T-cell (primary cell): ENCODE measurements at regions not wholly inside any gene's neighbourhood (a gene's known extent, or its start where the extent isn't known, plus 50 kb on each side); places are given as distances from the start of the nearest gene placed in this dataset.

Experiments used
- ATAC-seq, 4 experiments: fragments of 200-7000 bp in 3 of 4; fragments of 150-1000 bp in 1 of 4; cut with Tn5 transposase; replicated peaks in 1 of 4; 1 replicate in 3 of 4; 2 replicates in 1 of 4; pipeline ENCODE4 v1.10.0; 2021; ENCODE audit warnings: moderate library complexity in 3 of 4, mild to moderate bottlenecking in 2 of 4, moderate number of reproducible peaks in 1 of 4
- CTCF ChIA-PET, 2 donors: fragments of 300-600 bp; sonication (Branson Sonifier 250); formaldehyde crosslinking; loops; one replicate each; lab custom pipeline; 2022; ENCODE audit warnings: antibody characterized with exemption in 2 of 2; lab: Charles Lee
- POLR2A ChIA-PET, 2 donors: fragments of 300-600 bp; sonication (Branson Sonifier 250); formaldehyde crosslinking; loops; one replicate each; lab custom pipeline; 2022; ENCODE audit warnings: antibody characterized with exemption in 2 of 2; lab: Charles Lee
- DNase-seq, 35 experiments: peaks; one replicate each; pipeline versions ENCODE4 v3.0.0 to v3.0.0-alpha.2; 2013 to 2023
- H3K27ac ChIP-seq: one replicate; pipeline ENCODE4 v1.5.1; 2013; ENCODE audit warnings: low read length
- H3K27me3 ChIP-seq, 2 experiments: replicated peaks in 1 of 2; 1 replicate in 1 of 2; 2 replicates in 1 of 2; pipeline versions ENCODE4 v1.6.1 to v1.7.0; 2013; ENCODE audit warnings: low read length in 1 of 2, mixed read lengths in 1 of 2; ENCODE audit not compliant: control insufficient read depth in 2 of 2, insufficient read depth in 2 of 2; ENCODE audit errors: extremely low read depth in 1 of 2
- H3K36me3 ChIP-seq, 2 donors: 1 replicate in 1 of 2; 2 replicates in 1 of 2; pipeline versions ENCODE4 v1.6.1 to v1.7.0; 2013; ENCODE audit warnings: low read length in 1 of 2; ENCODE audit not compliant: control insufficient read depth in 2 of 2, insufficient read depth in 1 of 2; ENCODE audit errors: extremely low read depth in 1 of 2
- H3K4me1 ChIP-seq, 2 experiments: 1 replicate in 1 of 2; 2 replicates in 1 of 2; pipeline versions ENCODE4 v1.6.1 to v1.7.0; 2013; ENCODE audit warnings: low read length in 2 of 2, mixed read lengths in 1 of 2; ENCODE audit not compliant: insufficient read depth in 2 of 2, control insufficient read depth in 1 of 2; ENCODE audit errors: extremely low read depth in 1 of 2
- H3K4me3 ChIP-seq, 2 donors: 1 replicate in 1 of 2; 2 replicates in 1 of 2; pipeline versions ENCODE4 v1.5.1 to v1.7.0; 2013; ENCODE audit warnings: mild to moderate bottlenecking in 2 of 2, low read length in 1 of 2, moderate library complexity in 1 of 2; ENCODE audit not compliant: control insufficient read depth in 1 of 2; ENCODE audit errors: extremely low read depth in 1 of 2
- H3K9me3 ChIP-seq: 2 replicates; pipeline ENCODE4 v1.7.0; 2013
- H3K27ac Mint-ChIP-seq, 2 donors: one replicate each; pipeline ENCODE4 v1.8.0; 2020 to 2021; ENCODE audit warnings: mild to moderate bottlenecking in 2 of 2, mixed read lengths in 2 of 2
- H3K27me3 Mint-ChIP-seq, 2 donors: one replicate each; pipeline ENCODE4 v1.8.0; 2021 to 2022; ENCODE audit warnings: mixed read lengths in 2 of 2
- H3K36me3 Mint-ChIP-seq: one replicate; pipeline ENCODE4 v1.8.0; 2021; ENCODE audit warnings: mixed read lengths
- H3K4me1 Mint-ChIP-seq, 3 donors: one replicate each; pipeline ENCODE4 v1.8.0; 2020 to 2022; ENCODE audit warnings: mixed read lengths in 3 of 3, mild to moderate bottlenecking in 1 of 3
- H3K4me3 Mint-ChIP-seq, 3 donors: one replicate each; pipeline ENCODE4 v1.8.0; 2020 to 2022; ENCODE audit warnings: mild to moderate bottlenecking in 3 of 3, mixed read lengths in 3 of 3, moderate library complexity in 3 of 3
- H3K9me3 Mint-ChIP-seq, 3 donors: one replicate each; pipeline ENCODE4 v1.8.0; 2020 to 2022; ENCODE audit warnings: mixed read lengths in 3 of 3
- WGBS: methylation state at CpG from one replicate; pipeline ENCODE4 v1.1.5; 2013; ENCODE audit warnings: missing lambda C conversion rate; ENCODE audit not compliant: insufficient coverage; 5-methylcytosine and 5-hydroxymethylcytosine counted together

GRCh38 chr1:208607616-208608015, 363.4 kb upstream of the PLXNA2 start:
- Mint-ChIP-seq H3K4me3 (no peak overlapping the region), H3K27me3 (peaks cover 6% of the 10 kb centered on the region in 2 donors), H3K36me3 (no peaks in the 10 kb centered on the region), H3K9me3 (no peaks in the 10 kb centered on the region), H3K27ac (no peak overlapping the region), H3K4me1 (no peaks in the 10 kb centered on the region)
- POLR2A ChIA-PET: no interaction called here
- CTCF ChIA-PET: no interaction called here
- Histone ChIP-seq H3K9me3 (no peaks in the 10 kb centered on the region), H3K36me3 (no peaks in the 10 kb centered on the region), H3K27ac (no peak overlapping the region), H3K27me3 (no peaks in the 10 kb centered on the region), H3K4me1 (no peaks in the 10 kb centered on the region), H3K4me3 (no peak overlapping the region)
- WGBS: no CpG with 5 or more reads among the region's 1 CpG
- ATAC-seq: no peak
- DNase-seq: no peak

GRCh38 chr1:208614610-208615009, 370.4 kb upstream of the PLXNA2 start:
- ATAC-seq (no peak), DNase-seq (no peak)
- Mint-ChIP-seq H3K36me3 (no peaks in the 10 kb centered on the region), H3K4me3 (no peak overlapping the region), H3K27ac (no peak overlapping the region), H3K4me1 (no peaks in the 10 kb centered on the region), H3K27me3 (peaks cover 0 to 4% of the 10 kb centered on the region in 2 donors), H3K9me3 (peaks cover 12 to 17% (median 16%) of the 10 kb centered on the region in 3 donors)
- ChIA-PET CTCF (no interaction called here), POLR2A (no interaction called here)
- 67% methylated on average over 1 of the region's 2 CpGs for WGBS
- Histone ChIP-seq H3K4me3 (no peak overlapping the region), H3K4me1 (no peaks in the 10 kb centered on the region), H3K36me3 (no peaks in the 10 kb centered on the region), H3K27ac (no peak overlapping the region), H3K9me3 (no peaks in the 10 kb centered on the region), H3K27me3 (peaks cover 0 to 3% of the 10 kb centered on the region in 2 experiments)

- peaks cover 13 to 23% (median 19%) of the 10 kb centered on the region in 3 donors for H3K9me3 Mint-ChIP-seq
- DNase-seq: no peak
- Histone ChIP-seq H3K36me3 (no peaks in the 10 kb centered on the region), H3K9me3 (no peaks in the 10 kb centered on the region), H3K27me3 (peaks cover 0 to 3% of the 10 kb centered on the region in 2 experiments), H3K4me3 (no peak overlapping the region), H3K4me1 (no peaks in the 10 kb centered on the region), H3K27ac (no peak overlapping the region)
- ATAC-seq: no peak
- H3K4me3 Mint-ChIP-seq: no peak overlapping the region
- peaks cover 0 to 4% of the 10 kb centered on the region in 2 donors for H3K27me3 Mint-ChIP-seq
- no peak overlapping the region for H3K27ac Mint-ChIP-seq
- POLR2A ChIA-PET: no interaction called here
- H3K4me1 Mint-ChIP-seq: no peaks in the 10 kb centered on the region
- CTCF ChIA-PET: no interaction called here
- no peaks in the 10 kb centered on the region for H3K36me3 Mint-ChIP-seq
Measured at GRCh38 chr1:208615371-208615770, 371.2 kb upstream of the PLXNA2 start.

GRCh38 chr1:208616776-208617175, 372.6 kb upstream of the PLXNA2 start:
- H3K9me3 ChIP-seq: no peaks in the 10 kb centered on the region
- H3K4me3 Mint-ChIP-seq: no peak overlapping the region
- no peak overlapping the region for H3K27ac ChIP-seq
- WGBS: 43% methylated on average over 1 of the region's 3 CpGs
- H3K36me3 ChIP-seq: no peaks in the 10 kb centered on the region
- POLR2A ChIA-PET: no interaction called here
- peaks cover 0 to 3% of the 10 kb centered on the region in 2 experiments for H3K27me3 ChIP-seq
- CTCF ChIA-PET: no interaction called here
- H3K9me3 Mint-ChIP-seq: peaks cover 13 to 33% (median 21%) of the 10 kb centered on the region in 3 donors
- H3K27ac Mint-ChIP-seq: no peak overlapping the region
- ATAC-seq (no peak), DNase-seq (no peak)
- peaks cover 0 to 4% of the 10 kb centered on the region in 2 donors for H3K27me3 Mint-ChIP-seq
- H3K4me3 ChIP-seq: no peak overlapping the region
- H3K36me3 Mint-ChIP-seq: no peaks in the 10 kb centered on the region
- H3K4me1 Mint-ChIP-seq: no peaks in the 10 kb centered on the region
- no peaks in the 10 kb centered on the region for H3K4me1 ChIP-seq

- Histone ChIP-seq H3K4me3 (no peak overlapping the region), H3K27me3 (no peaks in the 10 kb centered on the region), H3K9me3 (no peaks in the 10 kb centered on the region), H3K36me3 (no peaks in the 10 kb centered on the region), H3K27ac (no peak overlapping the region), H3K4me1 (no peaks in the 10 kb centered on the region)
- no peaks in the 10 kb centered on the region for H3K4me1 Mint-ChIP-seq
- no peak overlapping the region for H3K27ac Mint-ChIP-seq
- no peak overlapping the region for H3K4me3 Mint-ChIP-seq
- no CpG with 5 or more reads among the region's 7 CpGs for WGBS
- H3K27me3 Mint-ChIP-seq: peaks cover 0 to 6% of the 10 kb centered on the region in 2 donors
- ATAC-seq: no peak
- ChIA-PET CTCF (interaction anchor here in 1 of 2 donors (0.6 kb wide), 1 partner anchor 528 kb away, joined by 3 read pairs; no protein-coding TSS in a partner anchor), POLR2A (no interaction called here)
- peaks cover 0 to 4% (median 3%) of the 10 kb centered on the region in 3 donors for H3K9me3 Mint-ChIP-seq
- no peak for DNase-seq
- no peaks in the 10 kb centered on the region for H3K36me3 Mint-ChIP-seq
Measured at GRCh38 chr1:208628022-208628914, 384.1 kb upstream of the PLXNA2 start.

- Histone ChIP-seq H3K27me3 (peaks cover 0 to 4% of the 10 kb centered on the region in 2 experiments), H3K9me3 (no peaks in the 10 kb centered on the region), H3K4me3 (no peak overlapping the region), H3K4me1 (no peaks in the 10 kb centered on the region), H3K27ac (no peak overlapping the region), H3K36me3 (no peaks in the 10 kb centered on the region)
- H3K4me1 Mint-ChIP-seq: no peaks in the 10 kb centered on the region
- H3K27ac Mint-ChIP-seq: no peak overlapping the region
- no peak overlapping the region for H3K4me3 Mint-ChIP-seq
- DNase-seq: no peak
- ChIA-PET POLR2A (no interaction called here), CTCF (interaction anchor here in 1 of 2 donors (0.7 to 0.9 kb wide), 2 partner anchors 9 to 161 kb away, joined by 3 to 4 read pairs; no protein-coding TSS in a partner anchor)
- peaks cover 0 to 3% (median 2%) of the 10 kb centered on the region in 3 donors for H3K9me3 Mint-ChIP-seq
- no peak for ATAC-seq
- peaks cover 0 to 3% of the 10 kb centered on the region in 2 donors for H3K27me3 Mint-ChIP-seq
- no peaks in the 10 kb centered on the region for H3K36me3 Mint-ChIP-seq
- 53% methylated on average over 3 of the region's 8 CpGs for WGBS
Measured at GRCh38 chr1:208631092-208631491, 386.9 kb upstream of the PLXNA2 start.
